HG03045 (cell line): ENCODE measurements at regions not wholly inside any gene's neighbourhood (a gene's known extent, or its start where the extent isn't known, plus 50 kb on each side); places are given as distances from the start of the nearest gene placed in this dataset.

ENCODE experiments used
- ATAC-seq: cut with Tn5 transposase; IDR thresholded peaks from one replicate; pipeline ENCODE4 v1.9.1; 2021; ENCODE audit warnings: mild to moderate bottlenecking, moderate library complexity; ENCODE audit not compliant: unreplicated experiment

- ATAC-seq = no peak
These were observed 52.5 kb upstream of the NEDD4L start for GRCh38 chr18:57991552-57991951.

- ATAC-seq = no peak
These were observed 54.5 kb upstream of the NEDD4L start for GRCh38 chr18:57989536-57989935.

- ATAC-seq = no peak
These were observed 59.4 kb upstream of the NEDD4L start for GRCh38 chr18:57984490-57985115.

GRCh38 chr18:57983965-57984364 is 60.1 kb upstream of the NEDD4L start:
- ATAC-seq = no peak

GRCh38 chr18:57983472-57983871 is 60.6 kb upstream of the NEDD4L start:
- ATAC-seq = no peak

GRCh38 chr18:57982372-57983021 is 61.5 kb upstream of the NEDD4L start:
- no peak for ATAC-seq

- no peak for ATAC-seq
These were observed 62.6 kb upstream of the NEDD4L start for GRCh38 chr18:57981308-57982028.

GRCh38 chr18:57980573-57981307 is 63.3 kb upstream of the NEDD4L start:
- no peak for ATAC-seq

- no peak for ATAC-seq
These were observed 67.7 kb upstream of the NEDD4L start for GRCh38 chr18:57976230-57976773.

- ATAC-seq = no peak
These were observed 68.2 kb upstream of the NEDD4L start for GRCh38 chr18:57975805-57976204.

- ATAC-seq = no peak
These were observed 69.3 kb upstream of the NEDD4L start for GRCh38 chr18:57974585-57975265.

- no peak for ATAC-seq
These were observed 70.1 kb upstream of the NEDD4L start for GRCh38 chr18:57973889-57974288.

GRCh38 chr18:57970356-57971095 is 73.5 kb upstream of the NEDD4L start:
- no peak for ATAC-seq

- no peak for ATAC-seq
These were observed 74.2 kb upstream of the NEDD4L start for GRCh38 chr18:57969824-57970223.

GRCh38 chr18:57965246-57965645 is 78.8 kb upstream of the NEDD4L start:
- ATAC-seq = no peak

- ATAC-seq = no peak
These were observed 82.0 kb upstream of the NEDD4L start for GRCh38 chr18:57961876-57962505.

- no peak for ATAC-seq
These were observed 82.6 kb upstream of the NEDD4L start for GRCh38 chr18:57961411-57961810.

GRCh38 chr18:57959278-57959677 is 84.7 kb upstream of the NEDD4L start:
- ATAC-seq = no peak

- no peak for ATAC-seq
These were observed 86.8 kb upstream of the NEDD4L start for GRCh38 chr18:57957210-57957609.
